CD14-positive monocyte (primary cell): ENCODE measurements at regions not wholly inside any gene's neighbourhood (a gene's known extent, or its start where the extent isn't known, plus 50 kb on each side); places are given as distances from the start of the nearest gene placed in this dataset.

ENCODE experiments used
- DNase-seq, 3 donors: peaks; one replicate each; pipeline ENCODE4 v3.0.0-alpha.2; 2011 to 2022
- H2AFZ ChIP-seq: 2 replicates; pipeline ENCODE4 v1.6.0; 2012; ENCODE audit warnings: mild to moderate bottlenecking, low read depth, low read length, inconsistent platforms; ENCODE audit not compliant: insufficient read depth, poor library complexity, severe bottlenecking
- H3K27ac ChIP-seq, 2 donors: 1 replicate in 1 of 2; 2 replicates in 1 of 2; pipeline ENCODE4 v1.5.1; 2012 to 2013; ENCODE audit warnings: low read length in 2 of 2, control low read depth in 1 of 2, inconsistent platforms in 1 of 2, low read depth in 1 of 2, mild to moderate bottlenecking in 1 of 2
- H3K27me3 ChIP-seq, 2 donors: one replicate each; pipeline versions ENCODE4 v1.6.0 to v1.6.1; 2011 to 2013; ENCODE audit warnings: low read length in 2 of 2; ENCODE audit not compliant: control insufficient read depth in 2 of 2, insufficient read depth in 2 of 2
- H3K36me3 ChIP-seq, 2 donors: replicated peaks in 1 of 2; 1 replicate in 1 of 2; 2 replicates in 1 of 2; pipeline versions ENCODE4 v1.5.1 to v1.6.1; 2012 to 2013; ENCODE audit warnings: low read length in 2 of 2, control low read depth in 1 of 2, inconsistent platforms in 1 of 2, mild to moderate bottlenecking in 1 of 2; ENCODE audit not compliant: insufficient read depth in 2 of 2, control insufficient read depth in 1 of 2
- H3K4me1 ChIP-seq, 2 donors: 1 replicate in 1 of 2; 2 replicates in 1 of 2; pipeline versions ENCODE4 v1.5.1 to v1.6.1; 2012 to 2013; ENCODE audit warnings: low read length in 2 of 2, control low read depth in 1 of 2, inconsistent platforms in 1 of 2, mild to moderate bottlenecking in 1 of 2, moderate library complexity in 1 of 2; ENCODE audit not compliant: insufficient read depth in 2 of 2, control insufficient read depth in 1 of 2
- H3K4me2 ChIP-seq: replicated peaks from 2 replicates; pipeline ENCODE3; 2012; ENCODE audit warnings: low read length, moderate library complexity, mild to moderate bottlenecking; ENCODE audit not compliant: poor library complexity, severe bottlenecking; ENCODE audit errors: extremely low read depth
- H3K4me3 ChIP-seq, 3 experiments: fragments of 200-600 bp in 1 of 3; sonication (generic) in 1 of 3; replicated peaks in 1 of 3; 1 replicate in 2 of 3; 2 replicates in 1 of 3; pipeline ENCODE4 v1.5.1; 2011 to 2013; ENCODE audit warnings: low read length in 3 of 3, mild to moderate bottlenecking in 3 of 3, control low read depth in 2 of 3, low read depth in 2 of 3, inconsistent platforms in 1 of 3, moderate library complexity in 1 of 3
- H3K79me2 ChIP-seq: 2 replicates; pipeline ENCODE4 v1.6.0; 2012; ENCODE audit warnings: mild to moderate bottlenecking, control low read depth, inconsistent platforms, low read length, moderate library complexity; ENCODE audit not compliant: insufficient read depth
- H3K9ac ChIP-seq: 2 replicates; pipeline ENCODE4 v1.6.0; 2017; ENCODE audit warnings: low read length, mild to moderate bottlenecking; ENCODE audit not compliant: insufficient read depth, poor library complexity, severe bottlenecking
- H3K9me3 ChIP-seq, 2 donors: replicated peaks in 1 of 2; 1 replicate in 1 of 2; 2 replicates in 1 of 2; pipeline versions ENCODE4 v1.5.1 to v1.6.1; 2012 to 2013; ENCODE audit warnings: low read length in 2 of 2, control low read depth in 1 of 2; ENCODE audit not compliant: control insufficient read depth in 1 of 2, insufficient read depth in 1 of 2
- H4K20me1 ChIP-seq: 2 replicates; pipeline ENCODE4 v1.6.0; 2012; ENCODE audit warnings: mild to moderate bottlenecking, low read length, control low read depth, moderate library complexity; ENCODE audit not compliant: insufficient read depth
- H3K27ac Mint-ChIP-seq, 7 donors: one replicate each; pipeline ENCODE4 v1.8.0; 2020; ENCODE audit warnings: mild to moderate bottlenecking in 7 of 7, mixed read lengths in 7 of 7, moderate library complexity in 6 of 7, inconsistent platforms in 2 of 7
- H3K27me3 Mint-ChIP-seq, 3 donors: one replicate each; pipeline ENCODE4 v1.8.0; 2021 to 2022; ENCODE audit warnings: low read depth in 3 of 3, mild to moderate bottlenecking in 3 of 3, mixed read lengths in 3 of 3, moderate library complexity in 3 of 3, inconsistent platforms in 1 of 3
- H3K36me3 Mint-ChIP-seq, 2 donors: one replicate each; pipeline ENCODE4 v1.8.0; 2020; ENCODE audit warnings: mixed read lengths in 2 of 2, inconsistent platforms in 1 of 2, mild to moderate bottlenecking in 1 of 2
- H3K4me1 Mint-ChIP-seq: one replicate; pipeline ENCODE4 v1.8.0; 2020; ENCODE audit warnings: mild to moderate bottlenecking, mixed read lengths
- H3K4me3 Mint-ChIP-seq, 2 donors: one replicate each; pipeline ENCODE4 v1.8.0; 2020; ENCODE audit warnings: mild to moderate bottlenecking in 2 of 2, mixed read lengths in 2 of 2, moderate library complexity in 1 of 2
- H3K9me3 Mint-ChIP-seq, 7 donors: one replicate each; pipeline ENCODE4 v1.8.0; 2020 to 2022; ENCODE audit warnings: mixed read lengths in 7 of 7, mild to moderate bottlenecking in 6 of 7, moderate library complexity in 6 of 7, inconsistent platforms in 2 of 7
- CTCF ChIP-seq: fragments of 200-600 bp; IDR thresholded peaks from one replicate; pipeline ENCODE4 v1.8.0; 2022; ENCODE audit warnings: antibody characterized with exemption, mild to moderate bottlenecking
- WGBS: methylation state at CpG from one replicate; pipeline ENCODE4 v1.1.5; 2013; ENCODE audit warnings: missing lambda C conversion rate; ENCODE audit not compliant: insufficient coverage; 5-methylcytosine and 5-hydroxymethylcytosine counted together
- intact Hi-C, 2 donors: fragments of 100-400 bp; cut with micrococcal nuclease; formaldehyde crosslinking; loops; one replicate each; pipeline versions ENCODE4 v1.15.0 to v1.15.1; 2023

GRCh38 chr13:97573011-97573410 lies 139.0 kb downstream of the RAP2A start:
- Histone ChIP-seq H3K9ac (no peak overlapping the region), H3K4me2 (no peak overlapping the region), H3K4me3 (no peak overlapping the region), H3K4me1 (no peaks in the 10 kb centered on the region), H4K20me1 (no peaks in the 10 kb centered on the region), H3K27ac (no peak overlapping the region), H3K27me3 (no peaks in the 10 kb centered on the region), H3K36me3 (no peaks in the 10 kb centered on the region), H2AFZ (no peak overlapping the region), H3K79me2 (no peaks in the 10 kb centered on the region), H3K9me3 (no peaks in the 10 kb centered on the region)
- TF ChIP-seq CTCF, result no peak
- H3K4me1 Mint-ChIP-seq, result no peaks in the 10 kb centered on the region
- WGBS, result no CpG with 5 or more reads among the region's 1 CpG
- no peak for DNase-seq
- H3K4me3 Mint-ChIP-seq, result no peak overlapping the region
- H3K27me3 Mint-ChIP-seq, result peaks cover 0 to 8% (median 0%) of the 10 kb centered on the region in 3 donors
- no peak overlapping the region for H3K27ac Mint-ChIP-seq
- no peaks in the 10 kb centered on the region for H3K36me3 Mint-ChIP-seq
- H3K9me3 Mint-ChIP-seq, result peaks cover 0 to 2% (median 0%) of the 10 kb centered on the region in 7 donors
- intact Hi-C loops, result no loop called here

DNA sequence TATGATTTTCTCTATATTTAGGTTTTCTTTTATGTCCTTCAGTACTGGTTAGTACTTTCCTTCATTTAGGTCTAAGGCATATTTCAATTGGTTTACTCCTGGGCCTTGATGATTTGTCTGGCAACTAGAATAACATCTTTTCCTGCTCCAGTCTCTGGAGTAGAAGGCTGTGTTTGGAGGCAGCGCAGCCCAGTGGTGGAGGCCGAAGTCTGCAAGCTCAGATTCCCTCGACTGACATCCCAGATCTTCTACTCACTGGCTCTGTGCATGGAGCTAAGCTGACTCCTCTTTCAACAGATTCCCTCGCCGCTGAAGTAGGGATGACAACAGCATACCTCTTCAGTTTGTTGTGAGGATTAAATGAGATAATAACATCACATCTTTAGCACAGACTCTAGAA lies 141.0 kb downstream of the RAP2A start:
- Histone ChIP-seq H2AFZ (no peak overlapping the region), H3K36me3 (no peaks in the 10 kb centered on the region), H3K27ac (no peak overlapping the region), H4K20me1 (no peaks in the 10 kb centered on the region), H3K4me1 (no peaks in the 10 kb centered on the region), H3K4me2 (no peak overlapping the region), H3K9me3 (no peaks in the 10 kb centered on the region), H3K4me3 (no peak overlapping the region), H3K27me3 (no peaks in the 10 kb centered on the region), H3K79me2 (no peaks in the 10 kb centered on the region), H3K9ac (no peak overlapping the region)
- intact Hi-C loops, result no loop called here
- Mint-ChIP-seq H3K9me3 (peaks cover 0 to 2% (median 0%) of the 10 kb centered on the region in 7 donors), H3K4me1 (no peaks in the 10 kb centered on the region), H3K27ac (no peak overlapping the region), H3K4me3 (no peak overlapping the region), H3K27me3 (peaks cover 0 to 6% (median 1%) of the 10 kb centered on the region in 3 donors), H3K36me3 (no peaks in the 10 kb centered on the region)
- WGBS, result 40% methylated on average over 1 of the region's 5 CpGs
- no peak for TF ChIP-seq CTCF
- DNase-seq, result no peak
